Nephron (organoid): ENCODE measurements at regions not wholly inside any gene's neighbourhood (a gene's known extent, or its start where the extent isn't known, plus 50 kb on each side); places are given as distances from the start of the nearest gene placed in this dataset.

ENCODE experiments used
- H3K27ac Mint-ChIP-seq, 3 experiments: 2 replicates each; pipeline ENCODE4 v1.8.0; 2020; ENCODE audit warnings: mixed read lengths in 3 of 3, mild to moderate bottlenecking in 2 of 3, moderate library complexity in 1 of 3
- H3K27me3 Mint-ChIP-seq: 2 replicates; pipeline ENCODE4 v1.8.0; 2021; ENCODE audit warnings: low read depth, mild to moderate bottlenecking, moderate library complexity, mixed read lengths
- H3K36me3 Mint-ChIP-seq: 2 replicates; pipeline ENCODE4 v1.8.0; 2020; ENCODE audit warnings: low read depth, mixed read lengths
- H3K4me1 Mint-ChIP-seq: 2 replicates; pipeline ENCODE4 v1.8.0; 2020; ENCODE audit warnings: mixed read lengths
- H3K4me3 Mint-ChIP-seq, 3 experiments: 2 replicates each; pipeline ENCODE4 v1.8.0; 2020; ENCODE audit warnings: mild to moderate bottlenecking in 3 of 3, mixed read lengths in 3 of 3, moderate library complexity in 2 of 3
- H3K9me3 Mint-ChIP-seq: 2 replicates; pipeline ENCODE4 v1.8.0; 2020; ENCODE audit warnings: mixed read lengths
- CTCF ChIP-seq, 3 experiments: fragments of 200-600 bp; sonication (generic); IDR thresholded peaks; one replicate each; pipeline ENCODE4 v1.5.0; 2021; ENCODE audit warnings: antibody characterized with exemption in 3 of 3; ENCODE audit not compliant: unreplicated experiment in 3 of 3

- H3K9me3 Mint-ChIP-seq = no peaks in the 10 kb centered on the region
- H3K36me3 Mint-ChIP-seq = no peaks in the 10 kb centered on the region
- no peak overlapping the region for H3K27ac Mint-ChIP-seq
- H3K4me1 Mint-ChIP-seq = no peaks in the 10 kb centered on the region
- H3K4me3 Mint-ChIP-seq = no peak overlapping the region
- no peaks in the 10 kb centered on the region for H3K27me3 Mint-ChIP-seq
- no peak for TF ChIP-seq CTCF (IDR thresholded peaks at IDR 0.05; ENCODE audit: unreplicated experiment in 3 of 3)
Measured at GRCh38 chr5:87156631-87157030, 111.1 kb upstream of the RASA1 start.

- Mint-ChIP-seq H3K4me1 (no peaks in the 10 kb centered on the region), H3K36me3 (no peaks in the 10 kb centered on the region), H3K9me3 (no peaks in the 10 kb centered on the region), H3K27me3 (no peaks in the 10 kb centered on the region), H3K4me3 (no peak overlapping the region), H3K27ac (no peak overlapping the region)
- no peak for TF ChIP-seq CTCF (IDR thresholded peaks at IDR 0.05; ENCODE audit: unreplicated experiment in 3 of 3)
Measured at GRCh38 chr5:87164409-87164808, 103.3 kb upstream of the RASA1 start.

- no peak for TF ChIP-seq CTCF (IDR thresholded peaks at IDR 0.05; ENCODE audit: unreplicated experiment in 3 of 3)
- H3K27ac Mint-ChIP-seq = no peak overlapping the region
- no peaks in the 10 kb centered on the region for H3K9me3 Mint-ChIP-seq
- H3K4me1 Mint-ChIP-seq = no peaks in the 10 kb centered on the region
- no peak overlapping the region for H3K4me3 Mint-ChIP-seq
- no peaks in the 10 kb centered on the region for H3K36me3 Mint-ChIP-seq
- H3K27me3 Mint-ChIP-seq = no peaks in the 10 kb centered on the region
Measured at GRCh38 chr5:87169300-87169991, 98.2 kb upstream of the RASA1 start.

GRCh38 chr5:87170799-87171198 lies 96.9 kb upstream of the RASA1 start:
- Mint-ChIP-seq H3K27me3 (no peaks in the 10 kb centered on the region), H3K4me3 (no peak overlapping the region), H3K9me3 (no peaks in the 10 kb centered on the region), H3K27ac (no peak overlapping the region), H3K36me3 (no peaks in the 10 kb centered on the region), H3K4me1 (no peaks in the 10 kb centered on the region)
- no peak for TF ChIP-seq CTCF (IDR thresholded peaks at IDR 0.05; ENCODE audit: unreplicated experiment in 3 of 3)

- H3K27ac Mint-ChIP-seq = no peak overlapping the region
- H3K4me1 Mint-ChIP-seq = no peaks in the 10 kb centered on the region
- no peaks in the 10 kb centered on the region for H3K27me3 Mint-ChIP-seq
- no peaks in the 10 kb centered on the region for H3K36me3 Mint-ChIP-seq
- TF ChIP-seq CTCF (IDR thresholded peaks at IDR 0.05; ENCODE audit: unreplicated experiment in 3 of 3) = no peak
- H3K9me3 Mint-ChIP-seq = no peaks in the 10 kb centered on the region
- no peak overlapping the region for H3K4me3 Mint-ChIP-seq
Measured at GRCh38 chr5:87182649-87183048, 85.0 kb upstream of the RASA1 start.

GRCh38 chr5:87183896-87184295 lies 83.8 kb upstream of the RASA1 start:
- no peaks in the 10 kb centered on the region for H3K36me3 Mint-ChIP-seq
- H3K4me3 Mint-ChIP-seq = no peak overlapping the region
- H3K4me1 Mint-ChIP-seq = no peaks in the 10 kb centered on the region
- no peak for TF ChIP-seq CTCF (IDR thresholded peaks at IDR 0.05; ENCODE audit: unreplicated experiment in 3 of 3)
- no peaks in the 10 kb centered on the region for H3K27me3 Mint-ChIP-seq
- no peak overlapping the region for H3K27ac Mint-ChIP-seq
- no peaks in the 10 kb centered on the region for H3K9me3 Mint-ChIP-seq
